ENCODE measurements at regions not wholly inside any gene's neighbourhood (a gene's known extent, or its start where the extent isn't known, plus 50 kb on each side); places are given as distances from the start of the nearest gene placed in this dataset.

GRCh38 chr18:24548583-24548982 lies 88.1 kb downstream of the HRH4 start:
- in situ Hi-C loops (cut with MboI; ENCODE audit: low sequenced_read_pairs) (no loop called here), intact Hi-C loops (cut with micrococcal nuclease) (loop anchor here (10.0 kb wide), 1 partner anchor 1346 kb away; no protein-coding TSS in a partner anchor), dilution Hi-C loops (cut with HindIII; ENCODE audit: low sequenced_read_pairs, unreplicated experiment) (no loop called here)
- Histone ChIP-seq H3K36me3 (ENCODE audit: control insufficient read depth, insufficient read depth, low read length) (no peaks in the 10 kb centered on the region), H3K79me1 (ENCODE audit: low read depth in 1 of 2, low read length in 2 of 2) (no peaks in the 10 kb centered on the region), H4K8ac (ENCODE audit: low read depth in 2 of 2, low read length in 2 of 2) (no peak overlapping the region), H2AK9ac (replicated peaks; ENCODE audit: low read depth, low read length, poor library complexity) (no peak overlapping the region), H2BK5ac (ENCODE audit: low read depth, low read length, poor library complexity, severe bottlenecking) (no peak overlapping the region), H2AK5ac (ENCODE audit: low read depth, low read length) (no peak overlapping the region), H4K91ac (ENCODE audit: insufficient read depth, low read depth, low read length) (no peak overlapping the region), H3K18ac (ENCODE audit: low read depth, low read length) (no peak overlapping the region), H3K9ac (ENCODE audit: low read depth, low read length) (no peak overlapping the region), H3K4ac (ENCODE audit: low read depth, low read length) (no peak overlapping the region), H2BK120ac (ENCODE audit: low read depth, low read length) (no peak overlapping the region), H3K4me3 (ENCODE audit: insufficient read depth, low read depth, low read length) (no peak overlapping the region), H2BK15ac (ENCODE audit: low read depth, low read length) (no peak overlapping the region), H4K20me1 (ENCODE audit: insufficient read depth, low read length) (no peaks in the 10 kb centered on the region), H3K4me2 (ENCODE audit: low read depth, low read length) (no peak overlapping the region), H3K23ac (ENCODE audit: low read depth, low read length) (no peak overlapping the region), H3K27ac (ENCODE audit: insufficient read depth, low read length) (no peak overlapping the region), H3K9me1 (ENCODE audit: insufficient read depth, low read length) (0 out of 2 replicates have a peak, but pooled peaks cover 3% of the 10 kb centered on the region), H3K9me3 (ENCODE audit: control insufficient read depth, insufficient read depth, low read length) (no peaks in the 10 kb centered on the region), H3K4me1 (ENCODE audit: control insufficient read depth, insufficient read depth, low read length) (no peaks in the 10 kb centered on the region), H3K27me3 (ENCODE audit: control insufficient read depth, insufficient read depth, low read length) (peaks cover 3% of the 10 kb centered on the region), H2AFZ (replicated peaks; ENCODE audit: low read length, poor library complexity) (no peak overlapping the region), H2BK20ac (ENCODE audit: low read depth, low read length) (no peak overlapping the region), H3K56ac (ENCODE audit: extremely low read depth, insufficient read depth, low read length) (no peak overlapping the region), H3K14ac (replicated peaks; ENCODE audit: low read depth, low read length) (no peak overlapping the region), H4K5ac (ENCODE audit: low read depth, low read length) (no peak overlapping the region)
- no peak for TF ChIP-seq SMC3 (IDR thresholded peaks at IDR 0.05; ENCODE audit: low read depth, low read length)
- TF ChIP-seq BHLHE40 (IDR thresholded peaks at IDR 0.05; ENCODE audit: low read depth, low read length), result no peak
- no peak for TF ChIP-seq FOS (IDR thresholded peaks at IDR 0.05; ENCODE audit: low read depth, low read length)
- TF ChIP-seq USF2 (IDR thresholded peaks at IDR 0.05; ENCODE audit: low read depth, low read length), result no peak
- TF ChIP-seq POLR2A (IDR thresholded peaks at IDR 0.05; ENCODE audit: low read depth, low read length), result no peak
- no peak for TF ChIP-seq ELK1 (IDR thresholded peaks at IDR 0.05; ENCODE audit: borderline replicate concordance, low read depth, low read length)
- no peak for TF ChIP-seq CTCF (conservative IDR thresholded peaks at IDR 0.05; ENCODE audit: low read depth, low read length)
- no peak for TF ChIP-seq RCOR1 (IDR thresholded peaks at IDR 0.05; ENCODE audit: insufficient replicate concordance, low read length)
- TF ChIP-seq CHD1 (IDR thresholded peaks at IDR 0.05; ENCODE audit: low read depth, low read length), result no peak
- no peak for TF ChIP-seq CEBPB (IDR thresholded peaks at IDR 0.05; ENCODE audit: low read depth, low read length)
- TF ChIP-seq RFX5 (IDR thresholded peaks at IDR 0.05; ENCODE audit: low read depth, low read length), result no peak
- TF ChIP-seq MAZ (IDR thresholded peaks at IDR 0.05; ENCODE audit: borderline replicate concordance, low read depth, low read length), result no peak
- TF ChIP-seq MXI1 (IDR thresholded peaks at IDR 0.05; ENCODE audit: borderline replicate concordance, low read depth, low read length), result no peak
- no peak for TF ChIP-seq MAFK (IDR thresholded peaks at IDR 0.05; ENCODE audit: low read depth, low read length)
- no peak for TF ChIP-seq NFE2L2 (IDR thresholded peaks at IDR 0.05; ENCODE audit: low read depth, low read length)
- no peak for TF ChIP-seq RAD21 (IDR thresholded peaks at IDR 0.05; ENCODE audit: low read length)
- BruUV-seq (replicated peaks), result no TSS peak
- no CpG with 5 or more reads among the region's 4 CpGs for WGBS, 2 experiments (ENCODE audit: extremely low coverage in 2 of 2, insufficient read length in 1 of 2)
- ChIA-PET POLR2A (ENCODE audit: unreplicated experiment) (no interaction called here), CTCF (no interaction called here)
- DNase-seq, result no peak
- ATAC-seq (ENCODE audit: low read depth), result no peak
